ENCODE measurements at regions not wholly inside any gene's neighbourhood (a gene's known extent, or its start where the extent isn't known, plus 50 kb on each side); places are given as distances from the start of the nearest gene placed in this dataset.
"Not testable (repeated sequence)": the region's sequence is repeated elsewhere in the genome, so short reads cannot be mapped to it uniquely, and the experiment has no call there.

DNA sequence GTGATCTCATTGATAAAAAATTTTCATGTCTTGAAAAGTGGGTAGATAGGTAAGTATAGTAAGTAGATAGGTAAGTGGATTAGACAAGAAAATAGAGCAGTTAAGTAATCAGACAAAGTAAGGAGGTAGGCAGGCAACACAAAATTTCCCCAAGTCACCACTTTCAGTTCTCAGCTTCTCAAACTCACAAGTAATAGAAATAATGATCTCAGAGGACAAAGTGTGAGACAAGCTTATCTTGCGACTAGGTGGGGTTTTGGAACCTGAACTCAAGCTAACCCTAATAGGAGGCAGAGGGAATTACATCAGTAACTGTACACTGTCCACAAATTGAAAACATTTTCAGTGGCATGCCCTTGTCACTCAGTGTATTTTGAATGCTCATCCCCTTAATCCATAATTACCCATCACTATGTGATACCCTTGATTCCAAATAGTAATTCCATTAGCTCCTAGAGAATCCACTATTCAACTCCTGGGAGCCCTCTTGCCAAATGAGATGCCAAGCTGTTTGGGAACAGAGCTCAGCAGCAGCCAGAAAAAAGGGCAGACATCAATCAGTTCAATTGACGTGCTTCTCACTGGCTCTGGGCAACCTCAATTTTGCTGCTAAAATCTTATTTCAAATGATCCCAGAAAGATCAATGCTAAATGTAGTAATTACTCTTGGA, 703.2 kb downstream of the XPNPEP1 start (continued):
- TF ChIP-seq, protein P1, sequence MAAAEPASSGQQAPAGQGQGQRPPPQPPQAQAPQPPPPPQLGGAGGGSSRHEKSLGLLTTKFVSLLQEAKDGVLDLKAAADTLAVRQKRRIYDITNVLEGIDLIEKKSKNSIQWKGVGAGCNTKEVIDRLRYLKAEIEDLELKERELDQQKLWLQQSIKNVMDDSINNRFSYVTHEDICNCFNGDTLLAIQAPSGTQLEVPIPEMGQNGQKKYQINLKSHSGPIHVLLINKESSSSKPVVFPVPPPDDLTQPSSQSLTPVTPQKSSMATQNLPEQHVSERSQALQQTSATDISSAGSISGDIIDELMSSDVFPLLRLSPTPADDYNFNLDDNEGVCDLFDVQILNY (CRISPR knock-in tag; IDR thresholded peaks at IDR 0.05): no peak

DNA sequence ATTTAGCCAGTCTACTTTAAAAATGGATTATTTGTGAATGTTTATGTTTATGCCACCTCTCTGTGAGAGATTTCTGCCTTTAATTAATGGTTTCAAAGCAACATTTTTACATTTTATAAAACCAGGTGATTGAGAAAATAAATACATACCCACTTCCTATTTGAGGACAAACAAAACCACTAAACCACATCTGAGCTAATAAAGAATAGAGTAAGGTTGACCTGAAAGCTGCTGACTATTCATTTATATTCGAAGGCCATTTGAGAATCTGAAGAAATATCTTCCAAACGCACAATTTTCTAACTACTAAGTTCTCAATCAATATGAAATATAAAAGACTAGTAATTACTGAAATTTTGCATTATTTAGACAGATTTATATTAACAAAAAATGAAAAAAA, 705.1 kb downstream of the XPNPEP1 start:
- no peak overlapping the region for H3K4me3 Mint-ChIP-seq
- ChIA-PET POLR2A (no interaction called here), CTCF (no interaction called here)
- no peaks in the 10 kb centered on the region for H3K27me3 Mint-ChIP-seq (ENCODE audit: low read depth)
- no peak for TF ChIP-seq ZNF138 (CRISPR knock-in tag; conservative IDR thresholded peaks at IDR 0.05)
- no peak for TF ChIP-seq TCF7 (CRISPR knock-in tag; IDR thresholded peaks at IDR 0.05; ENCODE audit: low read depth)
- peaks cover 6% of the 10 kb centered on the region for H3K4me1 Mint-ChIP-seq
- H3K9me3 Mint-ChIP-seq: peaks cover 4% of the 10 kb centered on the region
- ATAC-seq (no peak), DNase-seq (ENCODE audit: low spot score) (no peak)
- no peak overlapping the region for H3K27ac Mint-ChIP-seq
- H3K36me3 Mint-ChIP-seq: no peaks in the 10 kb centered on the region

DNA sequence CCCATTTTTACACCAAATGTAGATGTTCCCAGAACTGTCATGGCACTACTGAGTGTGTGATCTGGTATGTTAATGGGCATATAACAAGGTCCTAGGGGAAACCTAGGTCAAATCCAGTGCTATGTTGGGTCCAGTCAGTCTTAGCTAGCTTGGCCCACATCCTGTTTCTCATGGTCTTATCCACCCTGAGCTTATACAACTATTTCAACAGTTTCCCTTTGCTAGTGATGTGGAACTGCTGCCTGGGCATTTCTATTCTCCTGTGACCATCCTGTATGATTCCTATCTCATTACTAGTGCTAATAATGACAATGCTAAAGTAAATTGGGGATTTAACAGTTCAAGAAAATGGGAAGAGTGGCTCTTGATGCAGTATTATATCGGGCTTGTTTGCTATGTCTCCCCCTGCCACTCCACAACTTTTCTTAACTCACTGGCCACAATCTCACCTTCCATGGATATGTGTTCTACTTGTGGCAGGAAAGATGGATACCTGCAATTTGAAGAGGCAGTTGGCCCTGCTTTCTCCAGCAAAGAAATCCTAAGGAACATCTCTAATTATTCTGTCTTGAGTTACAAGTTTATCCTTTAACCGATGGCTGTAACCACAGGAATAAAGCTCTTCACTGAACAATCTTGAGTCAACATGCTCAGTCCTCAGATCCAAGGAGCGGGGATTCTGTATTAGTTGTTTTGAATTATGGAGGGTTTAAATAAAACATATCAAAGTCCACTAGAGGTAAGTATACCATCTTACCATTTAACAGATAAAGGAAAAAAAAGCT, 707.8 kb downstream of the XPNPEP1 start:
- ATAC-seq: no peak
- TF ChIP-seq TEAD1 (CRISPR knock-in tag; IDR thresholded peaks at IDR 0.05) (no peak), FOXP1 (CRISPR knock-in tag; IDR thresholded peaks at IDR 0.05; ENCODE audit: borderline replicate concordance) (no peak), JUN (CRISPR knock-in tag; IDR thresholded peaks at IDR 0.05) (no peak), SP1 (CRISPR knock-in tag; conservative IDR thresholded peaks at IDR 0.05) (no peak), ZBTB21 (CRISPR knock-in tag; IDR thresholded peaks at IDR 0.05; ENCODE audit: borderline replicate concordance) (no peak), ZNF121 (CRISPR knock-in tag; IDR thresholded peaks at IDR 0.05) (no peak), NFATC4 (CRISPR knock-in tag; IDR thresholded peaks at IDR 0.05) (no peak)
- TF ChIP-seq, protein P2, sequence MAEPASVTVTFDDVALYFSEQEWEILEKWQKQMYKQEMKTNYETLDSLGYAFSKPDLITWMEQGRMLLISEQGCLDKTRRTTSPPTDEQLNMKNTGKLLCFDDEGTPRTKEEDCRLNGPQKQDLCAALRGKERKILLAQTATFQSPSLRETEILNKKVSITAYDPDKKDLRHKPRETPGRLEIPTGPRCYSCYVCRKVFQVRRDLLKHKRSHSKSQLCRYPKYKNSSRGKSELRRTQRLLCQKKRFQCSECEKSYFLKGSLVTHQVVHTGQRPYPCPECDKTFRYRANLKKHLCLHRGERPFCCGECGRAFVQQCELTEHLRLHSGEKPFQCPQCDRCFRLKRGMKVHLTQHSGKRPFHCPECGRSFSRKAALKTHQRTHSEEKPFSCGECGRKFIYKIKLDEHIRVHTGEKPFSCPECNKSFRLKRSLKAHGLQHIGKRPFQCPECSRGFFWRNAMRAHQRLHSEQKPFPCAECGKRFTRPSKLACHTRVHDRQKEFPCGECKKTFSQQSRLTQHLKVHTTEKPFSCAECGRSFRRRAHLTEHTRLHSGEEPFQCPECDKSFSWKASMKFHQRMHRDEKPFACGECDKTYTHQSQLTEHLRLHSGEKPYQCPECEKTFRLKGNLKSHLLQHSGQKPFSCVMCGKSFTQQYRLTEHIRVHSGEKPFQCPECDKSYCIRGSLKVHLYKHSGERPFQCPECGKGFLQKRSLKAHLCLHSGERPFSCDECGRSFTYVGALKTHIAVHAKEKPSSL (CRISPR knock-in tag; conservative IDR thresholded peaks at IDR 0.05): no peak
- H3K27me3 Mint-ChIP-seq (ENCODE audit: low read depth): no peaks in the 10 kb centered on the region

DNA sequence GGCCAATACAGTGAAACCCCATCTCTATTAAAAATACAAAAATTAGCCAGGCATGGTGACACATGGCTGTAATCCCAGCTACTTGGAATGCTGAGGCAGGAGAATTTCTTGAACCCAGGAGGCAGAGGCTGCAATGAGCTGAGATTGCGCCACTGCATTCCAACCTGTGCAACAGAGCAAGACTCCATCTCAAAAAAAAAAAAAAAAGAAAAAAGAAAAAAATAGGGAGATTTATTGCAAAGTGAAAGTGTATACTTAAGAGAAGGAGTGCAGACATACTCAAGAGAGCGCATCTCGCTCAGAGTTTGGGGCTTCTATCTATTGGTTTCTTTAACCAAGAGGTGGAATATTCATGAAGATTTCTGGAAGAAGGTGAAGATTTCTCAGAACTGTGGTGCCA, 708.4 kb downstream of the XPNPEP1 start:
- POLR2A ChIA-PET; DNase-seq (ENCODE audit: low spot score); H3K4me3 Mint-ChIP-seq; CTCF ChIA-PET; ATAC-seq; H3K27me3 Mint-ChIP-seq (ENCODE audit: low read depth); H3K27ac Mint-ChIP-seq; H3K4me1 Mint-ChIP-seq; H3K36me3 Mint-ChIP-seq; H3K9me3 Mint-ChIP-seq: not testable (repeated sequence)

More for the DNA sequence above, 707.8 kb downstream of the XPNPEP1 start:
- Mint-ChIP-seq H3K4me1 (no peaks in the 10 kb centered on the region), H3K4me3 (no peak overlapping the region), H3K36me3 (no peaks in the 10 kb centered on the region), H3K27ac (no peak overlapping the region), H3K9me3 (peaks cover 8% of the 10 kb centered on the region)
- DNase-seq (ENCODE audit: low spot score): no peak
- POLR2A ChIA-PET: no interaction called here
- CTCF ChIA-PET: no interaction called here

DNA sequence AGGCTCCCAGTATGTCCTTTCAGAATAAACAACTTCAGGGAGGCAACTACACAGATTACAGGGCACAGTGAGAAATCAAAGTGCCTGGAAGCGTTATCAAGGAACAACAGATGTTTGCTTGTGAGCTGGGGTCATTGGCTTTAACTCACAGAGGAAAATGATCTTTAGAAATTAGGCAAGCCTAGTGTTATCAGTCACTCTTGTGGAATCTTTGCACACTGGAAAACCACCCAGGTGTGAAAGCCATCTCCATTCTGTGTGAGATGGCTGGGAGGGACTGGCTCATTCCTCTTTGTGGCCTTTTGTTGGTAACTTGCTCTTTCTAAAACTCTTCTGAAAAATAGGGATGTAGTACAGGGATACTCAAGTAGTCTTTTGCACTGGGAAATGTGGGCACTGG, 716.0 kb downstream of the XPNPEP1 start:
- Mint-ChIP-seq H3K4me3 (no peak overlapping the region), H3K4me1 (no peaks in the 10 kb centered on the region), H3K27me3 (ENCODE audit: low read depth) (no peaks in the 10 kb centered on the region), H3K9me3 (peaks cover 8% of the 10 kb centered on the region), H3K27ac (no peak overlapping the region), H3K36me3 (no peaks in the 10 kb centered on the region)
- ChIA-PET CTCF (no interaction called here), POLR2A (no interaction called here)
- no peak for ATAC-seq
- no peak for TF ChIP-seq SOX15 (CRISPR knock-in tag; IDR thresholded peaks at IDR 0.05)
- no peak for DNase-seq (ENCODE audit: low spot score)

All from WTC11 (cell line).